HepG2 (cell line): ENCODE measurements at regions not wholly inside any gene's neighbourhood (a gene's known extent, or its start where the extent isn't known, plus 50 kb on each side); places are given as distances from the start of the nearest gene placed in this dataset.
A peak's percentile ranks its signal among the peaks of the same experiment; 100 is the strongest.

ENCODE experiments used
- CENPX ChIP-seq: sonication (generic); formaldehyde crosslinking; IDR thresholded peaks from 2 replicates; pipeline ENCODE4 v1.9.0; 2021; ENCODE audit warnings: mild to moderate bottlenecking, missing genetic modification reagents, moderate library complexity
- CERS6 ChIP-seq: sonication (generic); formaldehyde crosslinking; IDR thresholded peaks from 2 replicates; pipeline ENCODE4 v1.5.0; 2020; ENCODE audit warnings: missing genetic modification reagents
- DNMT3B ChIP-seq: conservative IDR thresholded peaks from 2 replicates; pipeline ENCODE4 v1.6.1; 2016; ENCODE audit warnings: missing biosample characterization, control low read depth
- GFI1 ChIP-seq: sonication (generic); formaldehyde crosslinking; IDR thresholded peaks from 2 replicates; pipeline ENCODE4 v1.5.0; 2020; ENCODE audit warnings: missing genetic modification reagents, mild to moderate bottlenecking, borderline replicate concordance
- KDM4B ChIP-seq: sonication (generic); formaldehyde crosslinking; IDR thresholded peaks from 2 replicates; pipeline ENCODE4 v1.4.0; 2020; ENCODE audit warnings: missing genetic modification reagents
- LCORL ChIP-seq, 2 experiments: fragments of 450-650 bp in 1 of 2; sonication (generic) in 1 of 2; formaldehyde crosslinking in 1 of 2; IDR thresholded peaks; 2 replicates each; pipeline versions ENCODE4 v1.5.0 to v1.6.1; 2017 to 2020; ENCODE audit warnings: antibody characterized with exemption in 1 of 2, missing genetic modification reagents in 1 of 2
- MEIS2 ChIP-seq: sonication (generic); formaldehyde crosslinking; IDR thresholded peaks from 2 replicates; pipeline ENCODE4 v1.9.0; 2021; ENCODE audit warnings: mild to moderate bottlenecking, missing genetic modification reagents
- MIXL1 ChIP-seq: IDR thresholded peaks from 2 replicates; pipeline ENCODE4 v1.6.1; 2016
- PHF5A ChIP-seq: IDR thresholded peaks from one replicate; pipeline ENCODE4 v1.6.1; 2018; ENCODE audit warnings: low read depth, missing genetic modification reagents; ENCODE audit not compliant: unreplicated experiment
- PRDM4 ChIP-seq: sonication (generic); formaldehyde crosslinking; IDR thresholded peaks from 2 replicates; pipeline ENCODE4 v1.9.0; 2021; ENCODE audit warnings: missing genetic modification reagents, borderline replicate concordance
- RAD21 ChIP-seq: fragments of 450-650 bp; formaldehyde crosslinking; IDR thresholded peaks from 2 replicates; pipeline ENCODE4 v1.5.0; 2020; ENCODE audit warnings: mild to moderate bottlenecking
- SOX6 ChIP-seq, 2 experiments: fragments of 450-650 bp in 1 of 2; sonication (generic) in 1 of 2; formaldehyde crosslinking in 1 of 2; IDR thresholded peaks; 2 replicates each; pipeline versions ENCODE4 v1.4.0 to v1.6.1; 2017 to 2020; ENCODE audit warnings: antibody characterized with exemption in 1 of 2, mild to moderate bottlenecking in 1 of 2, missing genetic modification reagents in 1 of 2
- SP4 ChIP-seq: sonication (generic); formaldehyde crosslinking; IDR thresholded peaks from 2 replicates; pipeline ENCODE4 v1.8.1; 2023; ENCODE audit warnings: mild to moderate bottlenecking, missing genetic modification reagents
- TCF7 ChIP-seq: sonication (generic); IDR thresholded peaks from 2 replicates; pipeline ENCODE4 v1.6.1; 2016; ENCODE audit warnings: antibody characterized with exemption, low read depth
- TEAD2 ChIP-seq: sonication (generic); formaldehyde crosslinking; IDR thresholded peaks from 2 replicates; pipeline ENCODE4 v1.9.0; 2021; ENCODE audit warnings: missing genetic modification reagents
- TP53 ChIP-seq: sonication (generic); formaldehyde crosslinking; conservative IDR thresholded peaks from 2 replicates; pipeline ENCODE4 v1.4.0; 2020; ENCODE audit warnings: missing genetic modification reagents
- TRIM22 ChIP-seq: fragments of 450-650 bp; IDR thresholded peaks from 2 replicates; pipeline ENCODE4 v1.6.1; 2017
- ZBTB20 ChIP-seq: sonication (generic); formaldehyde crosslinking; IDR thresholded peaks from 2 replicates; pipeline ENCODE4 v1.8.1; 2023; ENCODE audit warnings: missing genetic modification reagents, low read depth, mild to moderate bottlenecking, borderline replicate concordance
- ZBTB33 ChIP-seq: sonication (generic); formaldehyde crosslinking; IDR thresholded peaks from 2 replicates; pipeline ENCODE4 v1.4.0; 2020; ENCODE audit warnings: missing genetic modification reagents
- ZNF562 ChIP-seq: sonication (generic); formaldehyde crosslinking; IDR thresholded peaks from 2 replicates; pipeline ENCODE4 v1.8.0; 2022; ENCODE audit warnings: missing genetic modification reagents, borderline replicate concordance
- ZNF629 ChIP-seq: sonication (generic); formaldehyde crosslinking; conservative IDR thresholded peaks from 2 replicates; pipeline ENCODE4 v1.5.0; 2020; ENCODE audit warnings: missing genetic modification reagents
- ZNF709 ChIP-seq: sonication (generic); formaldehyde crosslinking; IDR thresholded peaks from 2 replicates; pipeline ENCODE4 v1.5.0; 2020; ENCODE audit warnings: mild to moderate bottlenecking, missing genetic modification reagents
- ZNF777 ChIP-seq: sonication (generic); formaldehyde crosslinking; IDR thresholded peaks from 2 replicates; pipeline ENCODE4 v1.4.0; 2020; ENCODE audit warnings: missing genetic modification reagents
- ZNF792 ChIP-seq: IDR thresholded peaks from 2 replicates; pipeline ENCODE4 v1.6.1; 2016
- ZSCAN29 ChIP-seq: sonication (generic); formaldehyde crosslinking; conservative IDR thresholded peaks from 2 replicates; pipeline ENCODE4 v1.4.0; 2020; ENCODE audit warnings: mild to moderate bottlenecking, missing genetic modification reagents

- TF ChIP-seq CERS6 (CRISPR knock-in tag): no peak
- TF ChIP-seq ZNF777 (CRISPR knock-in tag): no peak
- no peak for TF ChIP-seq KDM4B (CRISPR knock-in tag)
- TF ChIP-seq PHF5A (CRISPR knock-in tag): peak; percentile 32
- peak; percentile 95 for TF ChIP-seq ZSCAN29
- 0 out of 2 replicates have a peak, but pooled peaks have one; percentile 24 for TF ChIP-seq ZBTB33 (CRISPR knock-in tag)
- no peak for TF ChIP-seq TRIM22
- TF ChIP-seq MIXL1 (CRISPR knock-in tag): peak; percentile 95
- TF ChIP-seq MEIS2 (CRISPR knock-in tag): peak; percentile 46; the same call in 1 of the 2 replicates
- peak; percentile 56; the same call in 1 of the 2 replicates for TF ChIP-seq GFI1 (CRISPR knock-in tag)
- peak; percentile 21; the same call in 1 of the 2 replicates for TF ChIP-seq RAD21 (CRISPR knock-in tag)
- TF ChIP-seq ZNF629 (CRISPR knock-in tag): peak; percentile 22; the same call in 1 of the 2 replicates
- no peak for TF ChIP-seq SP4 (CRISPR knock-in tag)
- peak; percentile 52; the same call in 1 of the 2 replicates for TF ChIP-seq LCORL (IDR thresholded peaks at IDR 0.05)
- peak; percentile 47; the same call in 1 of the 2 replicates for TF ChIP-seq LCORL (CRISPR knock-in tag; IDR thresholded peaks at IDR 0.05)
- peak; percentile 54; the same call in 1 of the 2 replicates for TF ChIP-seq ZNF792 (CRISPR knock-in tag)
- TF ChIP-seq ZNF709 (CRISPR knock-in tag): no peak
- TF ChIP-seq TEAD2 (CRISPR knock-in tag): no peak
- TF ChIP-seq TP53 (CRISPR knock-in tag): no peak
- no peak for TF ChIP-seq CENPX (CRISPR knock-in tag)
- TF ChIP-seq PRDM4 (CRISPR knock-in tag): no peak
- TF ChIP-seq SOX6 (IDR thresholded peaks at IDR 0.05): no peak
- peak; percentile 94 for TF ChIP-seq SOX6 (CRISPR knock-in tag; IDR thresholded peaks at IDR 0.05)
- TF ChIP-seq ZNF562 (CRISPR knock-in tag): no peak
- TF ChIP-seq DNMT3B (CRISPR knock-in tag): peak; percentile 81; the same call in 1 of the 2 replicates
- peak; percentile 54 for TF ChIP-seq TCF7
- peak; percentile 67; the same call in 1 of the 2 replicates for TF ChIP-seq ZBTB20 (CRISPR knock-in tag)
Measured at GRCh38 chr1:121522061-121522759, 337.4 kb downstream of the SRGAP2C start (continued).
